ENCODE measurements at regions not wholly inside any gene's neighbourhood (a gene's known extent, or its start where the extent isn't known, plus 50 kb on each side); places are given as distances from the start of the nearest gene placed in this dataset.

GRCh38 chr10:78856421-78856820 lies 212.3 kb upstream of the ZMIZ1 start:
- DNase-seq = no peak

- DNase-seq = no peak
Measured at GRCh38 chr10:78857193-78857592, 211.6 kb upstream of the ZMIZ1 start.

DNA sequence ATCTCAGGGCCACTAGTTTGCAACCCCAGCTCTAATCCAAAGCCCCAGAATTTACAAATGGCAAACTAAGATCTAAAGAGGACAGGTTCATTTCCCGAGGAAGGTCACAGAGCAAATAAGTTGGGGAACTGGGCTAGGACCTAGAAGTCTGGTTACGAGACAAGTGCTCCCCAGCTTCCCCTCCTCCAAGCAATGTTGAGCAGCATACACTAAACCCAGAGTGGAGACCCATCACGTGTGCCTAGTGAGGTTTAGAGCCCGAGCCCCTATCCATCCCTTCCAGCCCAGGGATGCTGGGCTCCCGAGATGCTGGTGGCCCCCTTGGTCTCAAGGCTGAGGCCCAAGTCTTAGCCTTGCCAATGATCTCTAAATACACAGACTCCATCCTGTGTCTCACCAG lies 209.5 kb upstream of the ZMIZ1 start:
- no peak for DNase-seq

DNA sequence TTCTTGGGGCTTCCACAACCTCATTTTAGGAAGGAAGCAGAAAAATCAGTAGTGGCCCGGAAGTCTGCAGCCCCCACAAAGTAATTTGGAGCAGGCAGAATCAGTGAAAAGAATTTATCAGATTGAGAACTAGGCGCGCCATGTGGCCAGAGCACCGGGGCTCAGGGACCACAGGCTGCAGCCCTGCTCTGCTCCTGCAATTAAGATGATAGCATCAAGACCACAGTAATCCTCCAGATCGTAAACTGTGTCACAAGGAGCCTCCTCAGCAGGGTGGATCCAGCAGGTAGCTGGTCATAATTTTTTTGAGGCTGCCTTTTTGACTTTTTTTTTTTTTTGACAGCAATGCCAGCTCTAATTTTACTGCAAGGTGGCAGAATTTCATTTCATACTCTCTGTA lies 209.0 kb upstream of the ZMIZ1 start:
- DNase-seq = no peak

DNA sequence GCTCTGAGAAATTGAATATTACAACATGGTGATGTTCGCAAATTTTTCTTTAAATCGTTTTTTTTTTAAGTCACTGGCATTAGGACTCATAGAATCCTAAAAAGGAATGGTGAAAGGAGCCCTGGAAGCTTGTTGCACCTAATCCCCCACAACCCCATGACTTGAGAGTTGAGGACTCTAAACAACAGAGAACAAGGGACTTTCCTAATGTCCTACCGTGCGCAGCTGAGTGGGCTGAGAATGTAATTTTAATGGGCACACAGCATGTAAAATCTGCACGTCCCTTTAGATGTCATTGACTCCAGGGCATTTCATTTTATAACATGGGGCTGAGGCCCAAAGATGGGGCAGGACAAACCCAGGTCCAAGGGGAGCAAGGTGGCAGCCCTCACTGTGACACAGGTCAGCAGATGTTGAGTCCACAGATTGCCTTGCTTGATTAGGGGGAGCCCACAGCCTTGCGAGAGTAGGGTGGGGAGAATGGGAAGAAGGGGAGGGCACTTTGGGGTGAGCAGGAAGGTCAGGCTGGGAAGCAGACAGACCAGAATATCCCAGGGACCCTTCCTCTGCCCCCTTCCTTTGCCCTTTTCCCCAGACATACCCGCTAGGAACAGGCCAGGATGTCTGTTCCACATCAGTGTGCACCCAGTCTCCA lies 208.4 kb upstream of the ZMIZ1 start:
- no peak for DNase-seq

GRCh38 chr10:78861529-78862327 lies 207.0 kb upstream of the ZMIZ1 start:
- DNase-seq = no peak

DNA sequence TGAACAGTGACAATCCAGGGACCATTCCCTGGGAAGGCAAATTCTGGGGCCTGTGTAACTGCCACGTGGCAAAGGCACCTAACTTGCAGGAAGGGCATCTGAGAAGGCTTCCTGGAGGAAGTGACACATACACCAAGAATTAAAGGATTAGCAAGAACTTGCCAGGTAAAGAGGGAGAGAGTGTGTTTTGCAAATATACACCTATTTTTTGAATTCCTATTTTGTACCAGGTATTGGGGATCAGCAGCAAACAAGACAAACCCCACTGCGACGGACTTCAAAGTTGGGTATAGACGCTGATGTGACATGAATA lies 206.5 kb upstream of the ZMIZ1 start:
- DNase-seq = no peak

GRCh38 chr10:78863140-78863905 lies 205.4 kb upstream of the ZMIZ1 start:
- DNase-seq = no peak

GRCh38 chr10:78863906-78864239 lies 204.9 kb upstream of the ZMIZ1 start:
- DNase-seq = no peak

- DNase-seq = no peak
Measured at GRCh38 chr10:78864761-78865537, 203.8 kb upstream of the ZMIZ1 start.

DNA sequence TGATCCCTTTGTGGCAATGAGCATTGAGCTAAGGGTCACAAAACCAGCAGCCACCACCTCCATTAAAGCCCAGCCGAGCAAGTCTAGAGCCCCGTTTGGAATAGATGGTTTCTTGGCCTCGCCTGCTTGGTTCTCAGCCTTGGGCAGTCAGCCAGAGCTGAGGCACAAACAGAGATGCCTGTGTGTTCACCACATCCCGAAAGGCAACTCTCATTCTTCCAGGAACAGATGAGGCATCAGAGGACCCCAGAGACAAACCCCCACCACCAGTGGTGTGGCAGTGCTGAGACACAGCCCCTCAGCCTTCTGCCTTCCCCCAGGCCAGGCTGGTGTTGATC lies 203.3 kb upstream of the ZMIZ1 start:
- no peak for DNase-seq

DNA sequence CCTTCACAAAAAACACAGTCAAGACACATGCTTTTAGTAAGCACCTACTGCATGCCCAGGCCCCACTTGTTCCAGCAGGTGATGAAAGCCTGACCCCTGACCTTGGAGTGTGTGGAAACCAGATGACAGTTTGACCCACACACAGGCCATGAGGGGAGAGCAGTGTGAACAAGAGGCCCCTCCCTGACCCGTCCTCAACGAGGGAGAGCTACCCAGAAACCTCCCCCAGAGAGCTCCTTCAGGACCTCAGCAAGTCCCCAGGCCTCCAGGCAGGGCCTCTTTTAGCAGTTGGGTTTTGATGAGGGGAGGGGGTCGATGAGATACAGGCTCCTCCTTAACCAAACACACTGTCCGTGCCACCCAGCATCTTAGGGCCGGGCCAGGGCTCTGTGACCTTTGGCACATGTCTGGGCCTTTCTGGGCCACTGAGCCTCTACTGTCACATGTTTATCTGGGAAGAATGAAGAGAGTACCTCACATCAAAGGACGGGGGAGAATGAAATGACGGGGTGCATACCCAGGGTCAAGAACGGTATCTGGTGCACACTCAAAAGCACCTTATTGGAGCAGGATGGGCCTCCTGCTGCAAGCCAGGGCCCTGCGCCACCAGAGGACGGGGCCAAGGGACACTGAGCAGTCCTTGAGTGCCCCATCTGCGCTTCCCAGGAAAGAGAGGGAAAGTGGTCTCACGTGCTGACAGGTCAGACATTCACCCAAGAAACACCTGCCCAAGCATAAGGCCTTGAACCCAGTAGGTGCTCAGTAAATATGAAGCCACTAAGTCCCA lies 202.6 kb upstream of the ZMIZ1 start:
- no peak for DNase-seq

DNA sequence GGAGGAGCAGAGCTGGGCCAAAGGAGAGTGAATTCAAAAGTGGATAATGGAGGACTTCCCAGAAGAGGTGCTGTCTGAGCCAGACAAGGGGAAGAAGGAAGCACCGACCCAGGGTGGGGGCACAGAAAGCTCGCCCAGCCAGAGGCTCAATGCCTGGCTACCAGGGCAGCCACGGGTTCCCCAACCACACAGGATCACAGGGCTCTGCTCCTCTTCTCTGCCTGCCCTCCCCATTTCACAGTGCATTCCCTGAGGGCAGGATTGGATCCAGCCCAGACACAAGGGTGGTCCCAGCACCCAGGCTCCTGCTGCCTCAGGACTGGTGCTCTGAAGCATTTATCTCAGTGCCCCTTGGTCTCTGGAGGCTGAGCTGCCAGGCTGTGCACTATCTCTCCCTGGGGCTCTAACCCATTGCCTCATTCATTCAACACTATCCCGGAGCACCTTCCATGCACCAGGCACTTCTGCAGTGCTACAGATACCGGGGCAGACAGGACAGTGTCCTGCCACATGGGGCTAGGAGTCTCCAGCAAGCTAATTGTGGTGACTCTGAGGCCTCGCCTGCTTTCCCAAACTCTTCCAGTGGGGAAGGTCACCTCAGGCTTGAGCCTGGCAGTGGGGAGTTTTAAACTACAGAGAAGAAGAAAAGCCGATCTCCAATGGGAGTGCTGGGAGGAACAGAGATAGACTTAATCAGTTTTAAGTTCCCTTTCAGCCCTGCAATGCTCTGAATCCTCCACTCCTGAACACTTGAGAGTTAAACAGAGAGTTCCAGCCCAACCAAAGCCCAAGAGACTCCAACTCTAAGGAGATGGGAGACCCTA lies 201.8 kb upstream of the ZMIZ1 start:
- DNase-seq = no peak

DNA sequence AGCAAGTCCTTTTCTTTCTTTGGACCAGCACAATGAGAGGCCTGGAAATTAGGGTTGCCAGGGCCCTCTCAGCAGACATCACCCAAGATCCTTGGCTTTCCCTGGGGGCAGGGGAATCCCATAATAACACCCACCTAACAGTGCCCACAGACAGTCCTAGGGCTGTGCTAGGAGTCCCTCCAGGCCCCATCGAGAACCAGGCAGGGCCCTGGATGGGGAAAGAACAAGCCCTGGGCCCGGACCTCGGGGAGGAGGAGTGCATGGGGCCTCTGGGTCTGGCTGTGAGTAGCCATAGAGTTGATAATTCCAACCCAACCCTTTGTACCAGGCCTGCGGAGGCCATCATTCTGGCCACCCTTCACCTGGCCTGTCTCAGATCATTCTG lies 201.2 kb upstream of the ZMIZ1 start:
- no peak for DNase-seq

DNA sequence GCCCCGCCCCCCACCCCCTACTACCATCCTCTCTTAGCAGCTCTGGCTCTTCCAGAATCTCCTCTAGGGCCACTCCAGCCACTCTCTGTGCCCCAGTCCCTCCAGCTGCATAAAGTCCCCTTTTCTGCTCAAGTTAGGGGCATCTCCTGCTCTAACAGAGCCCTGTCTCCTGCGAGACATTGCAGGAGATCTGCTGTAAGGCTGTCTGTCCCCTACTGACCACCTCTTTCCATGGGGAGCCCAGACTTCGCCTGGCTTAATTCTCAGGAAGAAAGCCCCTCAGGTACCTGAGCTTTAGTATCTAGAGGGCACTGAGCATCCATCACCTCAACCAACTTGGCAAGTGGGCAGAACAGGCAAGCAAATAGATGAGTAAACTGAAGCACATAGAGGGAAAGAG lies 200.7 kb upstream of the ZMIZ1 start:
- DNase-seq = no peak

DNA sequence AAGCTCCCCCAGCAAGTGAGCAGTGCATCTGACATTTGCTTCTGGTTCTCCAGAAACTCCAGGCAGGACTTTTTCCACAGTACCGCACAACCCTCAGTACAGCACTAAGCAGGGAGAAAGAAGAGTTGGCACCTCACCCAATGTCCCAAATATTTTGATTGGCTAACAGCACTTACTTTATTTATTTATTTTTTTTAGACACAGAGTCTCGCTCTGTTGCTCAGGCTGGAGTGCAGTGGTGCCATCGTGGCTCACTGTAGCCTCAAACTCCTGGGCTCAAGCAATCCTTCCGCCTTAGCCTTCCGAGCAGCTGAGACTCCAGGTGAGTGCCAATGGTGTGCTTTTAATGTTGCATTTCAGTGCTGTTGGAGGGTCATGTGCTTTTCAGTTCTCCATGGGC lies 200.3 kb upstream of the ZMIZ1 start:
- DNase-seq = no peak

- no peak for DNase-seq
Measured at GRCh38 chr10:78868861-78869260, 199.9 kb upstream of the ZMIZ1 start.

DNA sequence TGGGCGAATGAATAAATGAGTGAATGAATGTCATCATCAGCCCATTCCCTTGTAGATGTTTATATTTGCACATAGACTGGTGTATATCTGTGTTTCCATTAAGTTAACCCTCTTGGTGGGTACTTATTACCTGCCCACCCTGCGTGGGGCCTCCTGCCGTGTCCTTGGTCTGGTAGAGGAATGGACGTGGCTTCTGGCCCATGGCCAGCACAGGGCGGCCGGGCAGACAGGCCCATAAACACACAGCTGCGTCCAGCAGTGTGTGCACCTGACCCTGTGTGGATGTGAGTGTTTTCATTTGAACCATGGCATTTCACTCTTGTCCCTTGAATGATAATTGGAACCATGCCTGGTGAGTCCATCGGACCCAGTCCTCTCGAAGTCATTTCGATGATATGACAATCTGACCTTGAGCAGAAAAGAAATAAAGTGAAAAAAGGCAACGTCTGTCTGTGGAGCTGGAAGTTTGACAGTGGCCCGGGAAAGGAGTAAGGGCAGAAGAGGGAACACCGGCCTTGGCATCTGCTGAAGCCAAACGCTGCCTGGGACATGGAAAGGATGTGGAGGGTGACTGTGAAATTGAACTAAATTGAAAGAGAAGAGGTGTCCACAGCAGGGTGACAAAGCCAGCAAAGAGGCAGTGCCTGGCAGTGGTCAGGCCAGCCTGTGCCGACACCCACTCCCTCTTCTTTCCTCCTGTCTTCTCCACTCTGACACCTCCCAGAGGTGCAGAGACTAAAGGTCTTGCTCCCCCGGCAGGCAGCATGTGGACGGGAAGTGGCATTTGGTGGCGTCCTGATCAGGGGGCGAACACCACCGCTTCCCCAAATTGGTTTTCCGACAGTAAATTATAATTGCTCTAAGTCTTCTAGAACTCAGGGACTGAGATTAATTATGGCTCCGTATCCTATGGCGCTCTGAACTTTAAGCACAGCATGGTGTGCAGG lies 199.0 kb upstream of the ZMIZ1 start:
- no peak for DNase-seq

DNA sequence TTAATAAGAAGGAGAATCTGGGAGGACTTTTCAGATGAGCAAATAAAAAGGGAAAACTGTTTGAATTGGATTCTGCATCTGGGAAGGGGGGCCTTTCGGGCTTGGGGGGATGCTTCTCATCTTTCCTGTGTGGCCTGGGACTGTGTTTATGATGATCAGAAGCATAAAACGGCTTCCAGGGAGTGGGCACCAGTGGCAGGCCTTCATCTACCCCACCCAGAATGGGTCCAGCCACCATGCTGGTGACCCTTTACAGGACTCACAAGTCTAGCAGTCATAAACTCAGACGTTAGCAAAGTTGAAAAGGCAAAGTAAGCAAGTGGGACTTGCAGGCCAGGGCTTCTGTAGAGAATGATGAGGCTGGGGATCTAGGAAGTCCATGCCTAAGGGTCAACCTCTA lies 198.3 kb upstream of the ZMIZ1 start:
- DNase-seq = no peak

GRCh38 chr10:78871796-78872195 lies 197.0 kb upstream of the ZMIZ1 start:
- no peak for DNase-seq

GRCh38 chr10:78873413-78873812 lies 195.4 kb upstream of the ZMIZ1 start:
- DNase-seq = no peak

Data from activated T-cell treated with anti-CD3 and anti-CD28 coated beads, Interleukin-2, amount 50 U/mL, for 1 hour (primary cell).